Inflammatory macrophage treated with lipopolysaccharide for 1 hour (primary cell): ENCODE measurements at regions not wholly inside any gene's neighbourhood (a gene's known extent, or its start where the extent isn't known, plus 50 kb on each side); places are given as distances from the start of the nearest gene placed in this dataset.

Experiments
- DNase-seq, 2 donors: peaks; one replicate each; pipeline ENCODE4 v3.0.0-alpha.2; 2020 to 2022

DNA sequence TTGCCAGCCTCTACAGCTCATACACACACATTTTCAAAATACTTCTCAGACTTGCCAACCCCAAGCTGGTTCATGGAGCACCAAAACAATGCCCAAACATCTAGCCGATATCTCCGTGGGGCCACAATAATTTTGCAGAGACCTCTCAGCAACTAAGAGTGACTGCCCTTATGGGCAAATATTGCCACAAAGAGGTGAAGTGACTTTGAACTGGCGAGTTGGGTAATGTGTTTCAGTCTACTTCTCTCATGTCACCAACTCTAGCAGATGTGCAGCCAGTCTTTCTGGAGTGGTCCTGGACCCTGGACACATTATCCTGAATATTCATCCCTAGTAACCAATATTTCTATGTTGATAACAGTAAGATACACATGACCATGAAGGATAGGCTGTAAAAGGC lies 290.3 kb downstream of the EMP1 start:
- no peak for DNase-seq

GRCh38 chr12:13478650-13479181 lies 282.2 kb downstream of the EMP1 start:
- DNase-seq = no peak

GRCh38 chr12:13474381-13474780 lies 277.9 kb downstream of the EMP1 start:
- DNase-seq = no peak

- DNase-seq = no peak
Measured at GRCh38 chr12:13472690-13473089, 276.2 kb downstream of the EMP1 start.

DNA sequence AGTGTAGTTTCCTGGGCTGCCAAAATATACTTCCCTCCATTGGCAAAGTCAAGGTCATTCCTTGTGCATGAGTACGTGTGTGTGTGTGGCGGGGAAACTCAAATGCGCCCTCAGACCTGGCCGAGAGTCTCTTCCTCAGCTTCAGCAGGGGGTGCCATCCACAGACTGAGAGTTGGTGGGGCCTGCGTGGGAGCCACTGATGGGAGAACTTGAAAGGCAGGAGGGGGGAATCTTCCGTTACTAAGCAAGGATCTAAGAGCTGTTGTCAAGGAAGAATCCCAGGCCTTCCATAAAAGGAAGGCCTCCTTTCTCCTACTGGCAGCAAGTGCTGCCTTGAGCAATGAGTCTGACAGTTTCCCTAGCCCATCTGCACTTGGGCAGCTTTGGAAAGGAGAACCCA lies 274.9 kb downstream of the EMP1 start:
- DNase-seq = no peak

DNA sequence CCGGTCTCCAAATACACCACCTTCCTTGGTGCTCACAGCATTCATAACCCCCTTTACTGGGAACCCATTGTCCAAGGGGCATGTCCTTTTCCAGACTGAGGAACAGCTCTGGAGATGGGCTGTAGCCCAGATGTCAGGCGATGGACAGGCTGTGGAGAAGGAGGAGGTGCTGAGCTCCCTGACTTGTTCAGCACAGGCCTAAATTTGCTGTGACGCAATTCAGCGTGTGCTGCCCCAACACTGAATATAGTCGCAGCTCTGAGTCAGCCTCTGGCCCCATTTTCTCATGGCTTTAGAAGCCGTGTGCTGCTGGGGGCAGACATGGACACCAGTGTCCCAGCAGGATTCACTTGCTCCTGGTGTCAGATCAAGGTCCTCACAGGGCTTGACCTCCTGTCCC lies 269.1 kb downstream of the EMP1 start:
- no peak for DNase-seq

DNA sequence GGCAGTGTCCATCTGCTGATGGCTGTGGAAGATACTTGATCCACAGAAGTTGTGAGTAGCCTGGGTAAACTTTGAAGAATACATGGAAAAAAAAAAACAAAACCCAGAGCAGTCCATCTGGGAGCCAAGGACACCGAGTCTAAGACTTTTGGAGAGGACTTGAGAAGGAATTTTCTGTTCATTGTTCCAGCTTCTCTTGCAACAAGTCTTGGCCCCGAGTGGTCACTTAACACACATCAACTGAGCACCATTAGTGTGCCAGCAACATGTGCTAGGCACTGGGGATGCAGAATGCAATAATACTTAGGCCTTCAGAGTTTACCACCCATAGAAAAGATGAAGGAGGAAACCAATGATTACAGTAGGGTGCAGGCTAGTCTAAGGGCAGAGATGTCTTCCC lies 266.7 kb downstream of the EMP1 start:
- DNase-seq = no peak

DNA sequence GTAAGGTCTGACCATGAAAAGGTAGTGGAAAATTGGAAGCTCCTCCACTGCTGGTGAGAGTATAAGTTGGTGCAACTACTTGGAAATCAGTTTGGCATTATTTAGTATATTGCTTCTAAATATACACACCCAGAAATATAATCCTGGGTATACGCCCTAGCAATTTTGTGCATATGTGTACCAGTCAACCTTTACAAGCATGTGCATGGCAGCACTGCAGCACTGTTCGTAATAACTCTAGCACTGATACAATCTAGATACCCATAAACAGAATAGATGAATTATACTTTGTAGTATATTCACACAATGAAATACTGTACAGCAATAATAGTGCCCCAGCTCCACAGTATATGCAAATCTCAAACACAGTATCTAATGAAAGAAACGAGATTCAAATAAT lies 265.9 kb downstream of the EMP1 start:
- DNase-seq = no peak

DNA sequence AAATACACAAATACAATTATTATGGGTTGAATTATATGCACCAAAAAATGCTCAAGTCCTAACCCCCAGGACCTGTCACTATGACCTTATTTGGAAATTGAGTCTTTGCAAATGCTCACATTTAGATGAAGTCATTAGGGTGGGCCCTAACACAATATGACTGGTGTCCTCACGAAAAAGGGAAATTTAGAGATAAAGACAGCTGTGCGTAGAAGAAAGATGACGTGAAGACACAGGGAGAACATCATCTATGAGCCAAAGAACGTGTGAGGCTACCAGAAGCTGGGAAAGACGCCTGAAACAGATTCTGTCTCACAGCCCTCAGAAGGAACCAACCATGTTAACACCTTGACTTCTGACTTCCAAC lies 259.2 kb downstream of the EMP1 start:
- no peak for DNase-seq

GRCh38 chr12:13454991-13455777 lies 258.7 kb downstream of the EMP1 start:
- no peak for DNase-seq

GRCh38 chr12:13452955-13453570 lies 256.5 kb downstream of the EMP1 start:
- DNase-seq = no peak

- no peak for DNase-seq
Measured at GRCh38 chr12:13451776-13452175, 255.2 kb downstream of the EMP1 start.

- no peak for DNase-seq
Measured at GRCh38 chr12:13450231-13451080, 253.9 kb downstream of the EMP1 start.

DNA sequence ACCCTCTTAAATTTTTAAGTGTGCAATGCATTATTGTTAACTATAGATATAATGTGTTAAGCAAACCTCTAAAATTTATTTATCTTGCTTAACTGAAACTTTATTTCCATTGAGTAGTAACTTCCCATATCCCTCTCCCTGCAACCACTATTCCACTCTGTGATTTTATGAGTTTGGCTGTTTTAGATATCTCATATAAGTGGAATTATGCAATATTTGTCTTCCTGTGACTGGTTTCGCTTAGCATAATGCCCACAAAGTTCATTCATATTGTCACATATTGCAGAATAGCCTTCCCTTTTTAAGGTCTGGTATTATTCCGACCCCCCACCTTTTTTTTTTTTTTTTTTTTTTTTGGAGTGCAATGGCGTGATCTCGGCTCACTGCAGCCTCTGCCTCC lies 247.6 kb downstream of the EMP1 start:
- DNase-seq = no peak

GRCh38 chr12:13443498-13443897 lies 247.0 kb downstream of the EMP1 start:
- DNase-seq = no peak

DNA sequence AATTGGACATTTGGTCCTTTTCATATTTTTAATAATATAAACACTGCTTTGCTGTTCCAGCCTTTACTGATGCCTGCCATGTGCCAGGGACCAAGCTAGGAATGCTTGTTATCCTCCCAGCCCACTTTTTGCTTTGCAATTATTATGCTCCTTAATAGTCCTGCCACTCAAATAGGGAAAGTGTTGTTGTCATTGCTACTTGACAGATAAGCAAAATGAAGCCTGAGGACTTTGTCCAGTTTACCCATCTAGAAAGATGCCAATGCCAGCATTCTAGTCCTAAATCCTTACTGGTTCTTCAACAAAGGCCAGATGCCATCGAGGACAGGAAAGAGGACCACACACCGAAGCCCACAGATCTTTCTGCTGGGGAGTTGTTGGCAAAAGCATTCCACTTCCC lies 246.5 kb downstream of the EMP1 start:
- DNase-seq = no peak

DNA sequence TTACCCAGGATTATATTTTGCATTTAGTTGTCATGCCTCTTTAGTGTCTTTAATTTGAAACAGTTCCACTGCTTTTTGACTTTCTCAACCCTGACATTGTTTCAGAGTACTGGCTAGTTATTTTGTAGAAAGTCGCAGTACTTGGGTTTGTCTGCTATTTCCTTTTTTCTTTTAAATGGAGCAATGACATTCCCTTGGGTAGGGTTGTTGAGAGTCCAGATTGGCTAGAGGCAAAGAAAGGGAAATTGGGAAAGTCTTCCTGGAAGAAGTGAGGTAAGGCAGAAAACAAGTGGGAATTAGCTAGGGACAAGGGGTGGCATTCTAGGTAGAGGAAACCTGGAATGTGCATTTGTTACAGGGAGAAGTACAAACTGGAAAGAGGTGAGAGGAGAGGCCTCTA lies 245.9 kb downstream of the EMP1 start:
- no peak for DNase-seq

DNA sequence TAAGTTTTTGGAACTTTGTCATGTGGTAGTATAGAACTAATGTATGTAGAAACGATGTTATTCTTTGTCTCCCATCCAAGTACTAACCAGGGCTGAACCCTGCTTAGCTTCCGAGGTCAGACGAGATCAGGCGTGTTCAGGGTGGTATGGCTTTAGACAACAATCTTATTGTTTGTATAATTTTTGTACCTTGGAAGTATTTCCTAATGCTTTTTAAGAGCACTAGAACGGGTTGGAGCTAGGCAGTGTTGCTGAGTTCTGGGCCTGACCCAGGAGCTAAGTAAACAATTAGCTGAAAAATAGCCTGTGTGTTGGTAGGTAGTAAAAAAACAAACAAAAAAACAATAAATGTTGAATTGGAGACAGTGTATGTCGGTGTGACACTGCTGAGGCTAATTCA lies 244.3 kb downstream of the EMP1 start:
- DNase-seq = no peak

DNA sequence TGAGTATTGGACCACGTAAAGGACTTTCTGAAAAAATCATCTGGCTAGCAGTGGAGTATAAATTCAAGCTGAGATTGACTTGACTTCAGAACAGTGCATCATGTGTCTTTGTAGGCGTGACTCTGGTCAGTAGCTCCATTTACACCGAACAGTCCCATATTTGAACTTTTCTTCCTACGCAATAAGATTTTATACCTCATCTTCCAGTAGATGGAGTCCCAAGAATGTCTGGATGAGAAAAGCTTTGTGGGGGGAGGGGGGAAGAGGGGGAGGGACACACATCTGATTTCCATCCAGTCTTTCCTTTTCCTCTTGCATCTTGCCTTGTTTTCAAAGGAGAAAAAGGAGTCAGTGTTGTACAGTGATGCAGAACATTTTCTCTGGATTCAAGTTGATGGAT lies 241.0 kb downstream of the EMP1 start:
- no peak for DNase-seq

- DNase-seq = no peak
Measured at GRCh38 chr12:13436696-13437391, 240.3 kb downstream of the EMP1 start.

DNA sequence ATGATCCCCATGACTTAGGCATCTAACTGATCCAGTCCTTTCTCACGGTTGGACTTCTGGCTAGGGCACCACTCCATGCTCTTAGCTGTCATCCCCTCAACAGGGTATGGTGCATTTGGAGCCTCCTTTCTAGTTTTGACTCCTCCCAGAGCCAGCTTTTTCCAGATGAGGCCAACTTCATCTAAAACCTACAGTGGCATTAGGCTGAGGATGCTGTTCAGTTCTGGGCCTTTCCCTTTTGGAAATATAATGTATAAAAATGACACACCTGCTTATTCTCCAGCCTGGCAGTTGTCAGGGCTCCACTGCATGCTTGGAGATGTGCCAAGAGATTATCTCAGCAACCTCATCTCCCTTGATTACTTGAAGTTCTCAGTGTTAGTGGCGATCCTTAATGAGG lies 239.7 kb downstream of the EMP1 start:
- DNase-seq = no peak

GRCh38 chr12:13435235-13435933 lies 238.9 kb downstream of the EMP1 start:
- no peak for DNase-seq
